Left ventricle myocardium inferior (tissue), 1 donor: ENCODE measurements at regions not wholly inside any gene's neighbourhood (a gene's known extent, or its start where the extent isn't known, plus 50 kb on each side); places are given as distances from the start of the nearest gene placed in this dataset.
A peak's percentile ranks its signal among the peaks of the same experiment; 100 is the strongest.

Experiments used
- DNase-seq: peaks from one replicate; pipeline ENCODE4 v3.0.0-alpha.2; 2020
- H3K27ac ChIP-seq: fragments of 200-600 bp; replicated peaks from 2 replicates; pipeline ENCODE4 v1.8.0; 2021
- H3K27me3 ChIP-seq: fragments of 200-600 bp; 2 replicates; pipeline ENCODE4 v1.8.0; 2021; ENCODE audit warnings: low read depth
- H3K36me3 ChIP-seq: fragments of 200-600 bp; 2 replicates; pipeline ENCODE4 v1.8.0; 2021
- H3K4me1 ChIP-seq: fragments of 200-600 bp; 2 replicates; pipeline ENCODE4 v1.8.0; 2021
- H3K4me3 ChIP-seq: fragments of 200-600 bp; 2 replicates; pipeline ENCODE4 v1.8.0; 2021; ENCODE audit warnings: mild to moderate bottlenecking, moderate library complexity
- H3K9me3 ChIP-seq: fragments of 200-600 bp; replicated peaks from 2 replicates; pipeline ENCODE4 v1.8.0; 2021
- intact Hi-C: fragments of 100-400 bp; cut with micrococcal nuclease; formaldehyde crosslinking; loops from one replicate; pipeline ENCODE4 v1.11.0; 2022
- TF ChIP-seq, protein P1 (sequence below): fragments of 200-600 bp; IDR thresholded peaks from 2 replicates; pipeline ENCODE4 v1.8.0; 2021; ENCODE audit warnings: antibody characterized with exemption, mild to moderate bottlenecking, borderline replicate concordance
- donor health status: DM: no; HTN: yes; CAD: no; lungs with severe emphysema.

DNA sequence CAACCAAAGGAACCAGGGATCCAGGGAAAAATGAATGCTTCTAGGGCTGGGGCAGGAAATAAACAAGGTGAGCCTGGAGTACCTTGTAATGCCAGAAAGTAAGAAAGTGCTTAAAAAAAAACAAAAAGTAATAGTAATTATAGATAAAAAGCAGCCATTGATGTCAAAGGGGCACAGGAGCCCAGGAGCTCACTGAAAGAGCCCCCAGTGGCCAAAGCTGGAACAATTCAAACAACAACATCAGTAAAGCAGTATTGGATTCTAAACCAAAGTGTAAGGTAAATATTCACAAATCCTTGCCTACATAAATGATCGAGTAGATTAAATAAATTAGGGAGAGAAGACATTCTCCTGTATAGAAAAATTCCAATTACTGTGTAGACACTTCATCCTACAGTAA is 114.3 kb upstream of the ARL4C start:
- DNase-seq = no peak
- Histone ChIP-seq H3K4me3 (no peak overlapping the region), H3K4me1 (no peaks in the 10 kb centered on the region), H3K9me3 (peaks cover 24% of the 10 kb centered on the region), H3K36me3 (no peaks in the 10 kb centered on the region), H3K27ac (no peak overlapping the region), H3K27me3 (peaks cover 34% of the 10 kb centered on the region)
- intact Hi-C loops = no loop called here
- TF ChIP-seq, protein P1, sequence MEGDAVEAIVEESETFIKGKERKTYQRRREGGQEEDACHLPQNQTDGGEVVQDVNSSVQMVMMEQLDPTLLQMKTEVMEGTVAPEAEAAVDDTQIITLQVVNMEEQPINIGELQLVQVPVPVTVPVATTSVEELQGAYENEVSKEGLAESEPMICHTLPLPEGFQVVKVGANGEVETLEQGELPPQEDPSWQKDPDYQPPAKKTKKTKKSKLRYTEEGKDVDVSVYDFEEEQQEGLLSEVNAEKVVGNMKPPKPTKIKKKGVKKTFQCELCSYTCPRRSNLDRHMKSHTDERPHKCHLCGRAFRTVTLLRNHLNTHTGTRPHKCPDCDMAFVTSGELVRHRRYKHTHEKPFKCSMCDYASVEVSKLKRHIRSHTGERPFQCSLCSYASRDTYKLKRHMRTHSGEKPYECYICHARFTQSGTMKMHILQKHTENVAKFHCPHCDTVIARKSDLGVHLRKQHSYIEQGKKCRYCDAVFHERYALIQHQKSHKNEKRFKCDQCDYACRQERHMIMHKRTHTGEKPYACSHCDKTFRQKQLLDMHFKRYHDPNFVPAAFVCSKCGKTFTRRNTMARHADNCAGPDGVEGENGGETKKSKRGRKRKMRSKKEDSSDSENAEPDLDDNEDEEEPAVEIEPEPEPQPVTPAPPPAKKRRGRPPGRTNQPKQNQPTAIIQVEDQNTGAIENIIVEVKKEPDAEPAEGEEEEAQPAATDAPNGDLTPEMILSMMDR = peak; percentile 27

DNA sequence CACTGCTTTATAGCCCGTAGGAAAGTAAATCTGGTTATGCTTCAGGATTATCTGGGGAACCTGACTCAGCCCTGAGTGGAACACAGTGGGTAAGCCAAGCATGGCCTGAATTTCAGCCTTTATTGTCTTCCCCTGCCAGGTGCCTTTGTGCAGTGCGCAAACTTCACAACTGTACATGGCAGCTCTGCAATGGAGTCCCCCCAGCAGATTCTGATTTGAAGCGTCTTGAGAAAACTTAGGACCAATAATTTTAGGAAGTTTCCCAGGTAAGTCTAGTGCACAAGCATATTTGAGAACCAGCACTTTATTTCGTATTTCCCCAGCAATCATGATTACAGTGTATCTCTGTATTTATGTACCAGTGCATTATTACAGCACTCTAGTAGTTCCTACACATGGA is 112.1 kb upstream of the ARL4C start:
- no peak overlapping the region for H3K4me3 ChIP-seq
- H3K27ac ChIP-seq = no peak overlapping the region
- no peak for DNase-seq
- peaks cover 24% of the 10 kb centered on the region for H3K9me3 ChIP-seq
- H3K36me3 ChIP-seq = no peaks in the 10 kb centered on the region
- TF ChIP-seq, protein P1 = no peak
- H3K4me1 ChIP-seq = no peaks in the 10 kb centered on the region
- H3K27me3 ChIP-seq = peaks cover 33% of the 10 kb centered on the region
- intact Hi-C loops = no loop called here

DNA sequence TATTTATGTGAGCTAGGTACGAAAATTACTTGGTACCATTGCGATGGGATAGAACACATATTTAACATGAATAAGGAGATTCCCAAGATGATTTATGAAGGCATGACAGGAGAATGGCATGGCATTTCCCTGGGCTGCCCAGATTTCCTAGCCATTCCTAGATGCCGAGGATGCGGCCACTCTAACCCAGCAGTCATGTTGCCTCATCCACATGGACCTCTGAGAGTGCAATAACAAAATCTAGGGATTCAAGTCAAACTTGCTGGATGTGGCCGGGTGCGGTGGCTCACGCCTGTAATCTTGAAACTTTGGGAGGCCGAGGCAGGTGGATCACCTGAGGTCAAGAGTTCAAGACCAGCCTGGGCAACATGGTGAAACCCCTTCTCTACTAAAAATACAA is 110.8 kb upstream of the ARL4C start:
- DNase-seq = no peak
- Histone ChIP-seq H3K4me1 (no peaks in the 10 kb centered on the region), H3K27ac (no peak overlapping the region), H3K4me3 (no peak overlapping the region), H3K9me3 (peaks cover 16% of the 10 kb centered on the region), H3K27me3 (peaks cover 28% of the 10 kb centered on the region), H3K36me3 (no peaks in the 10 kb centered on the region)
- intact Hi-C loops = no loop called here
- TF ChIP-seq, protein P1 = no peak

DNA sequence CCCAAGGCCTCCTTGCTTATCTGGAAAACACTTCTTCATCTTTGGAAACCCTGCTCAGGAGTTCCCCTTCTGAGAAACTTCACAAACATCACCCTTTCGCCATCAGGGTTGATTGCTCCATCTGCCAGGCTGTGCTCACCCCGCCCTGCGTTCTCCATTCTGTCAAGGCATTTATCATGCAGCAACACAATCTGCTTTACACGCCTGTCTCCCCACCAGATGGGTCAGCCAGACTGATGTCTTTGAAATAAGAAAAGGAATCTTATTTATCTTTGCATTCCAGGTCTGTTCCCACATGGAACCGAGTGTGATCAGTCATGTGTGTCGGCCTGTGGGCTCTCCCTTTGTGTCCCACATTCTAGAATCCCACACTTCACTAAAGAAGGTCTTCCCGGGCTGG is 110.0 kb upstream of the ARL4C start:
- Histone ChIP-seq H3K4me3 (no peak overlapping the region), H3K36me3 (no peaks in the 10 kb centered on the region), H3K27me3 (peaks cover 28% of the 10 kb centered on the region), H3K4me1 (no peaks in the 10 kb centered on the region), H3K27ac (no peak overlapping the region), H3K9me3 (peaks cover 10% of the 10 kb centered on the region)
- no peak for DNase-seq
- intact Hi-C loops = no loop called here
- TF ChIP-seq, protein P1 = no peak

DNA sequence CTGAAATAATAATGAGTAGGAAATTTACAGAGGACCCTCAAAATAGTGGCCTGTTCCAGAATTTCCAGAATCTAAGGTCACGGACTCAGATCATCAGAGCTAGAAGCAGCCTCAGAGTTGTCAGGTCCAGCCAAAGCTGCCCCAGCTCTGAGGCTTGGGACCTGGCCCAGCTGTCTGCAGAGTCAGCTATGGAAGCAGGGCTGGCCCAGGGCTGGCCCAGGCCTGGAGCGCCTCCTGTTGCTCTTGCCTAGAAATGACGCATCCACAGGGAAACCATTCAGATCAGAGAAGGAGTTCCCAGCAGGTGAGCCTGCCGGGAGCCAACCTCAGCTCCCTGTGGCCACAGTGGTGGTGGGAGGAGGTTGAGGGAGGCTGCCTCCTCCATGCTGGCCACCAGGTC is 106.7 kb upstream of the ARL4C start:
- Histone ChIP-seq H3K27ac (no peak overlapping the region), H3K27me3 (peaks cover 20% of the 10 kb centered on the region), H3K4me3 (no peak overlapping the region), H3K36me3 (no peaks in the 10 kb centered on the region), H3K9me3 (no peaks in the 10 kb centered on the region), H3K4me1 (no peaks in the 10 kb centered on the region)
- TF ChIP-seq, protein P1 = no peak
- intact Hi-C loops = no loop called here
- no peak for DNase-seq

DNA sequence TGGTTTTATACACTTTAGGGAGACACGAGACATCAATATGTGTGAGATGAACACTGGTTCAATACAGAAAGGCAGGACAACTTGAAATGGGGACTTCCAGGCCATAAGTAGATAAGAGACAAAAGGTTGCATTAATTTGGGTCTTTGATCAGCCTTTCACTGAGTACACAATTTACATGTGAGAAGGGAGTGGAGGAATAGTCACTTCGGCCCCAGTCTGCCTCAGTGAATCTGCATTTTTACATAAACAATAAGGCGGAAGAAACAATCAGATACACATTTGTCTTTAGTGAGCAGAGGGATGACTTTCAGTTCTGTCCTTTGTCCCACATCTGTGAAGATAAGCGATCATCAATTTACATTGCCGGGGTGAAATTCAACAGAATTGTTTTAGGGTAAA is 104.3 kb upstream of the ARL4C start:
- TF ChIP-seq, protein P1 = no peak
- Histone ChIP-seq H3K27ac (no peak overlapping the region), H3K4me1 (no peaks in the 10 kb centered on the region), H3K4me3 (no peak overlapping the region), H3K9me3 (no peaks in the 10 kb centered on the region), H3K36me3 (no peaks in the 10 kb centered on the region), H3K27me3 (peaks cover 4% of the 10 kb centered on the region)
- no peak for DNase-seq
- intact Hi-C loops = no loop called here
